Retinal pigment epithelial cell (primary cell): ENCODE measurements at regions not wholly inside any gene's neighbourhood (a gene's known extent, or its start where the extent isn't known, plus 50 kb on each side); places are given as distances from the start of the nearest gene placed in this dataset.

ENCODE experiments used
- DNase-seq: peaks from one replicate; pipeline ENCODE4 v3.0.0-alpha.2; 2010; ENCODE audit warnings: low read depth
- H3K4me3 ChIP-seq: 2 replicates; pipeline ENCODE4 v1.5.1; 2011; ENCODE audit warnings: mild to moderate bottlenecking, low read length, control low read depth, moderate library complexity
- CTCF ChIP-seq: conservative IDR thresholded peaks from 2 replicates; pipeline ENCODE4 v1.5.1; 2011; ENCODE audit warnings: low read depth, low read length, control low read depth, inconsistent platforms

GRCh38 chr7:156234666-156235494 lies 405.7 kb upstream of the RNF32 start:
- no peak for DNase-seq
- no peak overlapping the region for H3K4me3 ChIP-seq
- TF ChIP-seq CTCF = no peak

GRCh38 chr7:156234192-156234591 lies 406.4 kb upstream of the RNF32 start:
- no peak for DNase-seq
- no peak overlapping the region for H3K4me3 ChIP-seq
- TF ChIP-seq CTCF = no peak

GRCh38 chr7:156232931-156233705 lies 407.5 kb upstream of the RNF32 start:
- TF ChIP-seq CTCF = no peak
- DNase-seq = no peak
- no peak overlapping the region for H3K4me3 ChIP-seq

- H3K4me3 ChIP-seq = no peak overlapping the region
- no peak for DNase-seq
- no peak for TF ChIP-seq CTCF
Measured at GRCh38 chr7:156230576-156230975, 410.0 kb upstream of the RNF32 start.

- no peak for DNase-seq
- TF ChIP-seq CTCF = no peak
- H3K4me3 ChIP-seq = no peak overlapping the region
Measured at GRCh38 chr7:156224833-156225225, 412.6 kb upstream of the SHH start.

- no peak for DNase-seq
- H3K4me3 ChIP-seq = no peak overlapping the region
- TF ChIP-seq CTCF = no peak
Measured at GRCh38 chr7:156223935-156224832, 411.9 kb upstream of the SHH start.
